GM19238 (cell line): ENCODE measurements at regions not wholly inside any gene's neighbourhood (a gene's known extent, or its start where the extent isn't known, plus 50 kb on each side); places are given as distances from the start of the nearest gene placed in this dataset.

Source experiments
- DNase-seq: peaks from one replicate; pipeline ENCODE4 v3.0.0; 2011; ENCODE audit warnings: low spot score; ENCODE audit not compliant: insufficient read length

DNA sequence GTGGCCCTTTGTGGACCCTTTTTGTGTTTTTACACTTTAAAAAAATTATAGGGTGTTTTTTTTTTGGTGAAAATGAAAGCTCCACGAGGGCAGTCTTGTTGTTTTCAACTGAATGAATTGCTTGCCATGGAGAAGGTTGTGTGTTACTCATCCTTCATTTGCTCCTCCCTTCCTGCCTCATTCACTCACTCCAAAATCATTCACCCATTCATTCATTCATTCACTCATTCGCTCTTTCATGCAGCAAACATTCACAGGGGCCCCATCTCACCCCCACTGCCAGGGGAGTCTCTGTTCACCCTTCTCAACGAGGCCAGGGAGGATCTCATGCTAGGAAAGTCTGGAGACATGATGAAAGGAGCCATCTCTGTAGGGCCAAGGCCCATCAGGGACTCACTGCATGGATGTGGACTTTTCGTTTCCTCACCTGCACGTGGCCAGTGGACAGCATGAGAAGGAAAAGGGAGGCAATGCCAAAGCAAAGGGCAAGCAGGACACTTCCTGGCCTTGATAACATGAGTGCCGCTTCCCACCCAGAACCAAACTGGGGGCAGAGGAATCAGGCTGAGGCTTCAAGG is 62.8 kb upstream of the COL13A1 start:
- DNase-seq = no peak

DNA sequence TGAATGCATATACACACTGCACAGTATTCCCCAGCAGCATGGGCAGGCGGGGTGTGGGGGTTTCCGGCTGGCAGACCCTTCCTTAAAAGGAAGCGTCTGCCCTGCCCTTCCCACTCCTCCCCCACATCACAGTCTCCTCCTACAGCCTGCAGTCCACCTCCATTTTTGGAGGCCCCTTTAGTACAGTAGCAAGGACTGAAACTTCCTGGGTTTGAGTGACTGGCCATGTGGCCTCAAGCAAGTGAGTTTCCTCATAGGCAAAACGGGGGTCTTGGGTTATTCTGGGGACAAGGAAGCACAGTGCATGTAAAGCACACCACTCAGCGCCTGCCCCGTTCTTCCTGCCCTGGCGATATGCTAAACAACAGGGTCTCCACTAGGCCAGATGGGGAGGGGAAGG is 62.1 kb upstream of the COL13A1 start:
- DNase-seq = no peak

GRCh38 chr10:69740126-69740525 is 61.6 kb upstream of the COL13A1 start:
- DNase-seq = no peak

GRCh38 chr10:69741252-69741651 is 60.5 kb upstream of the COL13A1 start:
- DNase-seq = no peak

DNA sequence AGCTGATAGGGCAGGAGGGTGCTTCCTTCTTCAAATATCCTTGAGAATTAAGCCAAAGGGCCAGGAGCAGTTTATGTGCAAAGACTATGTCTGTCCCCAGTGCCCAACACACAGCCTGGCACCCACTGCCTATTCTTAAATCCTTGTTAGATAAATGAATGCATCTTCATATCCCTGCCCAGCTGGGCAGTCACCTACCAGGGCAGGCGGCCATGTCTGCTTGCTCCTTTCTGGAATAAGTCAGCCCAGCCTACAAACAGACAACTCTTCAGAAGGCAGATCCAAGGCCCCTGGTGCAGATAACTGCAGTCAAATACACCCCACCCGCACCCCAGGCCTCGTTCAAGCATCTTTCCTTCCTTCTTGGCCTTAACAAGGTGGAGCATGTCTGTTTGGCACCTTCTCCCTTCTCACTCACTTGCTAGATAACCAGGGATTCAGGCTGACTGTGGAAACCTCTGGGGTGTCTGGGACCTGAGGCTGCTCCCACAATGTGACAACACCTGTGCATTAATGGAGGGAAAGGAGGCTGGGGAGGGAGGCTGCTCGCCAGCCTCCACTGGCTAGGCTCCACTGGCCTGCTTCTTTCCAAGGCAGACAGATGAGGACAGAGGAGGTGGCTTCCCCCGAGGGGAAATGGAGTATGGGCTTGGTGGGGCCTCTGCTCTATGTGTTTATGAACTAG is 59.9 kb upstream of the COL13A1 start:
- no peak for DNase-seq

GRCh38 chr10:69742356-69742695 is 59.4 kb upstream of the COL13A1 start:
- DNase-seq = no peak

GRCh38 chr10:69742928-69743602 is 58.6 kb upstream of the COL13A1 start:
- no peak for DNase-seq

- no peak for DNase-seq
Observed at GRCh38 chr10:69744971-69745370, 56.7 kb upstream of the COL13A1 start.

DNA sequence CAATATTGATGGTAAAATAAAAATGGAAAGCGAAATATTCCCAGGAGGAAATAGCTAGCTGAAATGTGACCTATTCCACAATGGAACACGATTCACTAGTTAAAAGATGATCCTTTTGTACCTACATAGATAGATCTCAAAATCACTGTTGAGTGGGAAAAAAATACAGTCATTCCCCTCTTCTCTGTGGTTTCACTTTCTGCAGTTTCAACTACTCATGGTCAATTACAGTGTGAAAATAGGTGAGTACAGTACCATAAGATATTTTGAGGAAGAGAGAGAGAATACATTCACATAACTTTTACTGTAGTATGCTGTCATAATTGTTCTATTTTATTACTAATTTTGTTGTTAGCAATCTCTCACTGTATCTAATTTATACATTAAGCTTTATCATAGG is 56.0 kb upstream of the COL13A1 start:
- no peak for DNase-seq

GRCh38 chr10:69747179-69747578 is 54.5 kb upstream of the COL13A1 start:
- no peak for DNase-seq

DNA sequence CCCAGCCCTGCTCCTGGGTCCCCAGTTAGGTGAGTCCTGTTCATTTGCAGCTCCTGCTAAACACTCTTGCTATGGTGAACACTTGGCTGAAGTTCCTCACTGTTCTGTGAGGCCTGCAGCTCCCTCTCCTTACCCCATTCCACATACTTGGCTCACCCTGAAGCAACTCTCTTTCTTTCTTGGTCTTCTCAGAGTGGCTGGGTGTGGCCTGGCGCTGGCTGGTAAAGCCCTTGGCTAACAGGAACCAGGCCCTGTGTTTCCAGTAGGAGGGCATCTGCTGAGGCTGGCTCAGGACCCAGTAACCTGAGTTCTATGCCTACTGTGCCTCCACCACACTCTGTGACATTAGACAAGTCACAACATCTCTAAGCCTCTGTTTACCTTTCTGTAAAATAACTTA is 53.1 kb upstream of the COL13A1 start:
- no peak for DNase-seq

DNA sequence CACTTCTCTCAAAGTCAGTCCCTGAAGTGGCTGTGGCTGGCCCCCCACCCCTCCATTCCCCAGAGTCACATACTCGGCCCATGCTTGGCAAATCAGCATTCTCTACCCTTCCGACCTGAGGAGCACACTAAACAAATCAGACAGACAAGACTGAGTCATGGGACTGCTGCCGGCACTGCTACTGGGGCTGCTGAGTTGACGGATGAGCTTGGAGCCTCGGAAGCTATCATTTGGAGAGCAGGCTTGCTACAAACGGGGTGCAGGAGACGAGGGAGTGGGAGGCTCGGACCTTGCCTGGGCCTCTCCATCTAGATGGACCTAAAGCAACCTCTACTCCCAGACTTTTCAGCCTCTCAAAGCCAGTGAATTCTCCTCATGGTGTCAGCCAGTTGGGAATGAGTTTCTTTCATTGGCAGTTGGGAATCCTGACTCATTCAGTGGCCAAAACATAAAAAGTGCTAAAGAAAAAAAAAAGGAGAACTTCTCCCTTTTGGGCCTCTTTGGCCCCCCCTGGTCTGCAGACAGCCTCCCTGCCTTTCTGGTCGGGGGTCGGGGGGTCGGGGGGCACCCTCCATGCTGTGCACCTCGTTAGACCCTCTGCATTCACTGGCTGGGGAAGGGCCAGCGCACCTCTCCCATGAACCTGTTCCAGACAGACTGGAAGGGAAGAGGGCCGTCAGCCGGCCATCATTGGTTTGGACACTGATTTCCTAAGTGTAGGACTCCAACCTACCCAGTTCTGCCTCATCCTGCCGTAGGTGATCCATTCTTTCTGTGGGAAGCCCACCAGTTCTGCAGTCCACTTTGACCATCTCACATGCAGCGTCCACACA is 52.3 kb upstream of the COL13A1 start:
- no peak for DNase-seq

- DNase-seq = no peak
Observed at GRCh38 chr10:69750011-69750373, 51.7 kb upstream of the COL13A1 start.

- DNase-seq = no peak
Observed at GRCh38 chr10:69750725-69751124, 51.0 kb upstream of the COL13A1 start.

GRCh38 chr10:69751214-69751613 is 50.5 kb upstream of the COL13A1 start:
- DNase-seq = no peak
